NCI-H2107 treated with DMSO at 0.1 percent for 48 hours (cell line): ENCODE measurements at regions not wholly inside any gene's neighbourhood (a gene's known extent, or its start where the extent isn't known, plus 50 kb on each side); places are given as distances from the start of the nearest gene placed in this dataset.

Experiments
- DNase-seq: peaks from one replicate; lab custom pipeline; 2025; ENCODE audit not compliant: unreplicated experiment; lab: John Stamatoyannopoulos, UW

DNA sequence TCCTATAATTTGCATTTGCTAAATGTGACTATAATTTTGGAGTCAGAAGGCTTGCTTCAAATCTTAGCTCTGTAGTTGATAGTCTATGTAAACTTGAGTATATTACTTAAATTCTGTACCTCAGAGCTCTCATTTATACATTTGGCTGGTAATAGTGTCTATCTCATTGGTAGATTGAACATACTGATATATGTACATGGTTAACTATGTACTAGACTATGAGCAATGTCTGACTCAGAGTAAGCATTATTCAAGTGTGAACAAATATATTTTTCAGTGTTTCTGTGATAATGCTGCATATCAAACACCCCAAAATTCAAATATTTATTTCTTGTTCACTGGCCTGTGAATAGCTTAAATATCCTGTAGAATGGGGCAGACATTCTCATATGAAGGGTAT lies 1568.9 kb upstream of the PABPC4L start:
- DNase-seq, result no peak

GRCh38 chr4:135744928-135745327 lies 1543.3 kb upstream of the PABPC4L start:
- DNase-seq, result no peak

GRCh38 chr4:135741583-135741982 lies 1540.0 kb upstream of the PABPC4L start:
- DNase-seq, result peak; percentile 26

DNA sequence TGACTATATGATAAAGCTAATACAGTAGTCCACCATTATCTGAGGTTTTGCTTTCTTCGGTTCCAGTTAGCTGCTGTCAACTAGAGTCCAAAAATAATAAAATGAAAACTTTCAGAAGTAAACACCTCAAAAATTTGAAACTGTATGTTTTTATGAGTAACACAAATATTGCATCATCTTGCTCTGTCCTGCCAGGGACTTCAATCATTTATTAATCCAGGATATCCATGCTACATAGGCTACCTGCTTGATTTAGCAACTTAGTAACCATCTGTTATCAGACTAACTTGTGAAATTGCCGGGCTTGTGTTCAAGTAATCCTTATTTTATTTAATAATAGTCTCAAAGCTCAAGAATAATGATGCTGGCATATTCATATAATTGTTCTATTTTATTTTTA lies 1537.8 kb upstream of the PABPC4L start:
- DNase-seq, result no peak

- no peak for DNase-seq
Measured at GRCh38 chr4:135735512-135735911, 1533.9 kb upstream of the PABPC4L start.

DNA sequence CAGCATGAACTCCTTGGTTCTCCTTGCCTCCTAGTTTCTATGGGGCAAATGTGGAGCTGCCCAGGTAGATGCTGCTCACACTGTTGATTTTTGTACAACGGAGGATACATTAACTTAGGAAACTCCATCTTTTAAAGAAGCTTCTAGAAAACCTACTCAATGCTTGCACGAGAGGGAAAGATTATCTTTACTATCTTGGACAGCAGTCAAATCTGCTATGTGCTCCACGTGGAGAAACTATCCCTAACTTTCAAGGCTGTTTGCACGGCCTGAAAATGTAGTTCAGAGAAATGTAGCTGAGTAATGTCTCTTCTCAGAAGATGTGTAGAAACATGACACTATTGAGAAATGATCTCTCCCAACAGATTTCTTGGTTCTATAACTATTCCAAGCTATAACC lies 1530.9 kb upstream of the PABPC4L start:
- no peak for DNase-seq

DNA sequence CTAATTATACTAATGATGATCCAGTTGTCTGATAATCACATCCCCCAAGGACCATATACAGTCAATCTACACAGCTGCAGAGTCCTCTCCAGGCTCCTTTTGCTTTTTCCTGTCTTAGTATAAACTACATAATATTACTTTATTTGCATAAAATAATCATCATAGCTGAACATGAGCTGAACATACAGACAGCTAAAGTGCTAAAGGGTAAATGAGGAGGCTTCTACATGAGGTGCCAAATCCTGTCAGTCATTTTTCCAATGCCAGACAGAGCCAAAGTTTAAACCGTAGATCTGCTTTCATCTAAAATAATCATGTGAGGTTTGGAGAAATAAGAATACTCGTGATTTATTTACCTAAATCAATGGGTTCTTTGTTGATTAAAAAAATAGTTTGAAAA lies 1530.1 kb upstream of the PABPC4L start:
- DNase-seq, result no peak

DNA sequence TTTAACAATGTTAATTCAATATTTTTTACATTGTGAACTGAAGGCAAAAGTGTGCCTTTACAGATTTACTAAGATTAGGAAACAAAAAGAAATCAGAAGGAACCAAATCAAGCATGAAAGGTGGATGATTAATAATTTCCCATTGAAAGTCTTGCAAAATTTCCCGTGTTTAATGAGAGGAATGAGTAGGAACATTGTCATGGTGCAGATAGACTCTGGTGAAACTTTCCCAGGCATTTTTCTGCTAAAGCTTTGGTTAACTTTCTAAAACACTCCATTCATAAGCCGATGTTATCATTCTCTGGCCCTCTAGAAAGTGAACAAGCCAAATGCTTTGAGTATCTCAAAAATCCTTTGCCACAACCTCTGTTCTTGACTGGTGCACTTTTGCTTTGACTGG lies 1522.8 kb upstream of the PABPC4L start:
- no peak for DNase-seq

- no peak for DNase-seq
Measured at GRCh38 chr4:135718019-135718418, 1516.4 kb upstream of the PABPC4L start.

DNA sequence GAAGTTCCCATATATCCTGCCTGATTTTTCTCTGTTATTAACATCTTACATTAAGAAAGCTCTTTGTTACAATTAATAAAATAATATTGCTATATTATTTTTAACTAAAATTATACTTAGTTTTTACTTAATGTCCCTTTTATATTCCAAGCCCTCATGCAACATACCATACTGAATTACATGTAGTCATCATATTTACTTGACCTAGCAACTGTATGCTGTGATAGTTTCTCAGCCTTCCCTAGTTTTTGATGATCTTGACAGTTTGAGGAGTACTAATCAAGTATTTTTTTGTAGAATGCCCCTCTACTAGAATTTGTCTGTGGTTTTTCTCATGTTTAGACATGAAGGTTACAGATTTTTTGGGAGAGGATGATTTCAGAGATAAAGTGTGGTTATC lies 1503.8 kb upstream of the PABPC4L start:
- no peak for DNase-seq

- no peak for DNase-seq
Measured at GRCh38 chr4:135694066-135694465, 1492.5 kb upstream of the PABPC4L start.

GRCh38 chr4:135684001-135684400 lies 1482.4 kb upstream of the PABPC4L start:
- DNase-seq, result no peak

GRCh38 chr4:135672202-135672601 lies 1470.6 kb upstream of the PABPC4L start:
- no peak for DNase-seq

GRCh38 chr4:135670548-135670947 lies 1469.0 kb upstream of the PABPC4L start:
- no peak for DNase-seq
